NCI-H2081 (cell line): ENCODE measurements at regions not wholly inside any gene's neighbourhood (a gene's known extent, or its start where the extent isn't known, plus 50 kb on each side); places are given as distances from the start of the nearest gene placed in this dataset.

ENCODE experiments used
- DNase-seq, 2 experiments: peaks; one replicate each; lab custom pipeline; 2025; lab: John Stamatoyannopoulos, UW

DNA sequence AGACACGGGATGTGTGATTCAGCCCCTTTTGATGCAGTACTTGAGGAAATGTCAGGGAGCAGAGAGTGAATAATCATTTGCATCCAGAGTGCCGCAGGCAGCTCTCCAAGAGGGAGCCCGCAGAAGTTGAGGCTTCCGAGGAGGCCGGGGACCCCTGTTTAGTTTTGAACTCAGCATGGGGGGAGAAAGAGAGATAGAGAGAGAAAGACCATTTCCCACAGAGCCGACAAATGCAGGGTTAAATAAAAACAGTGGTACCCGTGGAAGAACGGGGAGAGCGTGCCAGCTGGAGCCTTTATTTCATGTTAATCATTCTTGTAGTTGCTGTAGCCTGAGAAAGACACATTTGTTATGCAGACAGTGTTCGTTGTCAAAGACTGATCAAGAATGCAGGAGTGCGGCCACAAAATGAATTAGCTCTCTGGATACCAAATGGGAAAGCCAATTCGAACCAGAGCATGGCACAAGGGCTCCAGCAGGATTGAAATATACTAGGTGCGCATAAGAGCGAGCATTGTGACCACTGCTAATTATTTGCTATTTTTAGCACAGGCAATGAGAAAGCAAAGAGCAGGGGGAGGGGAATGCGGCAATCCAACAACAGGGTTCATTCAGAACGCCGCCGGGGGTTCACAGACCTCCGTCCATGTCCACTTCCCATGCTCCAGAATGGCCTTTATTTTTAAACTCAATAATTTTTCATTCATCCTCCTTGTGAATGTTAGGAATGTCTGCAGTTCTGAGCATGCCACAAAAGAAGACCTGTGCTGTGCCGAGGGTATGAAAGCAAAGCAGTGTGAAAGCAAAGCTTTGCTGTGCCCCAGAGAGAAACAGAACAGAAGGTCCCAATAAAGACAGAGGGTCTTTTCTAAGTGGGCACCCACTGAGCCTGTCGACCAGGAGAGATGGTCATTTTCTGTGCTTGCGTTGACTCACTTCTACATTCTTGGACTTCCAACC is 243.9 kb upstream of the VCX3A start:
- no peak for DNase-seq

DNA sequence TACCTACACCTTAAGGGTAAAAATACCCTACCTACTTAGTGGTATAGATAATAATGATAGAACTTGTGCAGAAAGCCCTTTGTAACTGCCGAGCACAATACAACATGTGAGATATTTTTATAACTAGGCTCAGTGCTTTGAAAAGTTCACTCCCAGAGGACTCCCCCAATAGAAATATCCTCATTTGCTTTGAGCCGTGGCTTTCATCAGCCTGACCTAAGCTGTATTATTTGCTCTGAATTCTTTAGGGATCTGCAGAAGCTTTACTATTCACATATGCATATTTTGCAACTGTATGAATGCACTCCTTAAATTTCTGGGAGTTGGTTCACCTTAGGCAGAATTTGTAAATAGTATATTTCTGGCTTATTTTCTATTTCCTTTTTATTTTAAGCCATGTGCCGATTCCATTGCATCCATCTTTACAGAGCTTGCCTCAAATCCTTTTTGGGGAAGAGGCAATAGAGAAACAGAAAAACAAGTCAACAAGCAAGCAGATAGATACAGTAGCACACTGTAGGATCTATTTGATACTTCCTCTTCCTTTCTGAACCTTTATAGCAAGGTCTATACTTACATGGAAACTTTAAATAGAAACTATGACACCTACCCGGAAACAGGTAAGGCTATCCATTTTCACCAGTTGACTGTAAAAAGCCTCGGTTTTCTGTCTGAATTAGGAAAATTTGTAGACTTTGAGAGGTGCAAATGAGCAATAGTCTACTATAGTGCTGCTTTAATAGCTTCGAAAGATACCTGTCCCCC is 242.5 kb upstream of the VCX3A start:
- DNase-seq: no peak

DNA sequence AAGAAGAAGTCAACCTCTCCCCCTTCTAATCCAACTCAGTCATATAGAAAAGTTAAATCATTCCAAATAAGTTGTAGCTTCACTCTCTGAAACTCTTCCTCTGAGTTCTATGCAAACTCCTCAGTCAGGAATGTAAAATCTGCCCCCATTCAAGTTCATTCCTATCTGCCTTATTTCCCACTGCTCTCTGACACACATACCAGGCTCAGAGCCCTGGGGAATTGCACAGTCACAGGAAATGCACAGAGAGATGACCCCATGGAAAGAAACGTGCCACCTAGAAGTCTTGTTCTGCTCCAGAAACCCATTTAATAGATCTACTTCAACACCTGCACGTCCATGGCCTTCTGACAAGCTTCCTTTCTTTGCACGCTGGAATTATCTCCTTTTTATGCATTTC is 236.0 kb upstream of the VCX3A start:
- DNase-seq: no peak

DNA sequence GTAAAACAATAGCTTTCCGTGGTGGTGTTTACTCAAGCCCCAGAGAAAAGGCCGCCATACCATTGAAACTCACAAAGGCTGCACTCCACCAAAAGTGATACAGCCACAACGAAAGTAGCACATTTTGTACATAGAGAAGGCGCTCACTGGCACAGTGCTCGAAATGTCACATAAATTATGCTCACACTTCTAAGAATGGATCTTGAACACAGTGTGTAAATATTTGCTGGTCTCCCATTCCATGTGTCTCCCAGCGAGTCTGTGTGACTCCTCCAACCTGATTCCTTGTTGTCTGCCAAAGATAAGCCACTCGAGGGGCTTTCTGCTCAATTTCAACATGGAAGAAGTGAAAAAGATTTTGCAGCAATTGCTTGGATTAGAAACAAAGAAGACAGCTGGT is 234.0 kb upstream of the VCX3A start:
- peak in 1 of 2 experiments; percentile 33 for DNase-seq

DNA sequence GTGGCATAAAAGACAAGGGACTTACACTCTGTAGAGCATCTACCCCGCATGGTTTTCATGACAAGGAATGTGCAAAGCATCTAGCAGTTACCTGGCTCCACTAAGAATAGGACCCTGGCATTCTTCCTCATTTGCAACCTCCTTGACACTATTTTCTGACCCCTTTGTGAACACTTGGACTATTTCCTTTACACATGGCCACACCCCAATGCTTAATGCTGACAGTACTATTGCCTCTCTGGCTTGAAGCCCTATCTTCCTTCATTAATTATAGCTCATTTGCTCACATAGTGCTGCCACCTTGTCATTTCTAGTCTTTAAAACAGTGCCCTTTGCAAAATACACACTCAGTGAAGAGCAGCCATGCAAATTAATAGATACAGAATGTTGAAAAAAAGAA is 226.3 kb upstream of the VCX3A start:
- DNase-seq: no peak

DNA sequence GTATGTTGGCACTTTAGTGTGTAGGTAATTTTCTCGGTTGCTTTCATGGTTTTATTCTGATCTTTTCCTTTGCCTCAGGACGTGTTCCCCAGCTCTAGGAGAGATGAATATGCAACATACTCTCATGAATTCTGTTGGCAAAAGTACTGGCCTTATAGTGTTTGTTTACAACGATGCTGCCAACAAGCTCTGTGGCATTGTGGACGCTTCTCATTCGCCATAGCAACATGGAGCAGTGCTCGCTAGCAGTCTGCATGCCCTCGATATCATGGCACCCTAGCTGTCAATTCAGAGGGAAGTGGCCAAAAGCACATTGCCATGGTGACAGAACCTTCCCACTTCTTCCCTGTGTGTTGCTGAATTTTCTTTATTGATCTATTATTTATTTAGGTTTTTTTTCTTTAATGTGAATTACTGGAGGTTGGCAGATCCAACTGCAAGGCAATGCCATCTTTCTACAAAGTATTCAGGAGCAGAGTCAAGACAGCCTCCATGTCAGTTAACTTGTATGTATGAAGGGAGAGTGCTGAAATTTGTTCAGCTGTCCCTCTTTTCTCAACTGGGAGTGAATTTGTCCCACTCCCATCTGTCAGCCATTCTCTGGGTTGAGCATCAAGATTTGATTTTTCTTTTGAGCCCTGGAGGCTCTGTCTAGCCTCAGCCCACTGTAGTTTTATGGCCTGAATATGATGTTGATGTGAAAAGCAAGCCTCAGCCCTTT is 224.9 kb upstream of the VCX3A start:
- DNase-seq: no peak

DNA sequence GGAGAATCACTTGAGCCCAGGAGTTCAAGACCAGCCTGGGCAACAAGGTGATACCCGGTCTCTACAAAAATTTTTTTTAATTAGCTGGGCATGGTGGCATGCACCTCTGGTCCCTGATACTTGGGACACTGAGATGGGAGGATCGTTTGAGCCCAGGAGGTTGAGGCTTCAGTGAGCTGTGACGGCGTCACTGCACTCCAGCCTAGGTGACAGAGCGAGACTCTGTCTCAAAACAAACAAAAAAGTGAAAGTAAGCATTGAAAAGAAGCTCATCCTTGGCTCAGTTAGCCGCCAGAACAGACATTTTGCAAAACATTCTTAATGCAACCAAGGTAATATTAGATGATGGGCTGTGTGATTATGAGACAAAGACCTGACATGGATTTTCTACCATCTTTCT is 223.3 kb upstream of the VCX3A start:
- DNase-seq: no peak

DNA sequence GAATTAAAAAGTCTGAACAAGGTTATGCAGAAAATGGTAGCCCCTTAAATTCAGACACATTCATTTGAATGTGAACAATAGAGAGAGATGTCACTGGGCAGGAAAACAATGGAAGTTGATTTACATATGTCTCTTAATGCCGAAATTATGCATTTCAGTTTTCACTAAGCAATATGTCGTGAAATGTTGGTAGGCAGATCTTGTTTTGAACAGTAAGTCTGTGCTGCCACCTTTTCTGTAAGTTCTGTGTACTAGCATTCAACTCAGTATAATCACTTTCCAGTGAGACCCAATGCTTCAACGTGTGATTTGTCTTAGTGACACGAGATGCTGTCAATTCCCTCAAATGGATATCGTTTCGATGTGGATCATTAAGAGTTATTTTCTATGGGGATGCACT is 222.7 kb upstream of the VCX3A start:
- DNase-seq: no peak

DNA sequence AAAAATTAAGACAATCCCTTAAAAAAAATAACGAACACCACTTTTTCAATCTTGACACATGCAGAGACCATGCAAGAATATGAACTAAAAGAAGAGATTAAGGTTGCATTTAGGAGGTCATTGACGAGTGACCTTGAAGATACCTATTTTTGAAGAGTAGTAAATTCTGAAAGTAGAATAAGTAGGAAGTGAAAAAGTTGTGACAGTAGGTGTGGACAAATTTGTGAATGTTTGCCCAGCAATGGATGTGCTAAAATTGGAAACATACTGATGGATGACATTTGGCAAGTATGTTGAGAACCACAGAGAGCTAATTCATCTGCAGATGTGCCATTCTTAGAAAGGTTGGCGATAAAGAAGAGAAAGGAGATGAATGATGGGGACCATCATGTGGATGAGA is 213.7 kb upstream of the VCX3A start:
- no peak for DNase-seq

DNA sequence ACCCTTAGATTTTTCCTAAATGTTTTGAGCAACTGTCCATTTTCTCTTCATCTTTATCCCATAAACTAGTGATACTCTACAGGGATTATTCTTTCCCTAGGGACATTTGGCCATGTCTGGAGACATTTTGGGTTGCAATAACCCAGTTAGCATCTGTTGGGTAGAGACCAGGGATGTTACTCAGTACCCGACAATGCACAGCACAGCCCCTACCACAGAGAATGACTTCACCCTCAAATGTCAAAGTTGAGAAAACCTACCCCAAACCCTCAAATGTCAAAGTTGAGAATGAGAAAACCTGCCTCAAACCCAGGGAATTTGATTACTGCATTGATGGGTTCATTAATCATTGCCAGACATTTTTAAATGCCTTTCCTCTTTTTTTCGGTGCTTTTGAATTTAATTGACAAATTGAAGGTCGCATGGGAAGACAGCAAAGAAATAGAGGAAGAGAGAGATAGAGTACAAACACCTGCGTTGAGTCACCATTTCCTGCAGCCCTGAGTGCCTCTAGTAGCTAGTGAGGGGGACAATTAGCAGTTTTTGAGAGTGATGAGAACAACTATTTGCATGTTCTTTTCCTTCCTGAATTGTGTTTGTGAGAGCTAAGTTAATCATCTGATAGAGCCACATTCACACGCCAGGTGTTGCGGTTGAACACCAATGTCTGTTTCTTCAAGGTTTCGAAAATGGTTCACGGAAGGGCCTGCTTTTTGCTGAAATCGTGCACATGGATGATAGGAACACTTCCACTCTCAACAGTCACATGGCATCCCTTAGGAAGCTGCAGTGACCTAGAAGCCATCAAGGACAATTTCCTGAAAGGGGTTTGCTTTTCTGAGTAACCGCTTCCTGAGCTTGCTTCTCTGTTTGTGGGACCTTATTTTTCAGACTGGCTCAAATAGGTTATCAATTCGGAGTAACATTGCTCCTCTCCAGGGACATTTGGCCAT is 203.9 kb upstream of the VCX3A start:
- DNase-seq: no peak

DNA sequence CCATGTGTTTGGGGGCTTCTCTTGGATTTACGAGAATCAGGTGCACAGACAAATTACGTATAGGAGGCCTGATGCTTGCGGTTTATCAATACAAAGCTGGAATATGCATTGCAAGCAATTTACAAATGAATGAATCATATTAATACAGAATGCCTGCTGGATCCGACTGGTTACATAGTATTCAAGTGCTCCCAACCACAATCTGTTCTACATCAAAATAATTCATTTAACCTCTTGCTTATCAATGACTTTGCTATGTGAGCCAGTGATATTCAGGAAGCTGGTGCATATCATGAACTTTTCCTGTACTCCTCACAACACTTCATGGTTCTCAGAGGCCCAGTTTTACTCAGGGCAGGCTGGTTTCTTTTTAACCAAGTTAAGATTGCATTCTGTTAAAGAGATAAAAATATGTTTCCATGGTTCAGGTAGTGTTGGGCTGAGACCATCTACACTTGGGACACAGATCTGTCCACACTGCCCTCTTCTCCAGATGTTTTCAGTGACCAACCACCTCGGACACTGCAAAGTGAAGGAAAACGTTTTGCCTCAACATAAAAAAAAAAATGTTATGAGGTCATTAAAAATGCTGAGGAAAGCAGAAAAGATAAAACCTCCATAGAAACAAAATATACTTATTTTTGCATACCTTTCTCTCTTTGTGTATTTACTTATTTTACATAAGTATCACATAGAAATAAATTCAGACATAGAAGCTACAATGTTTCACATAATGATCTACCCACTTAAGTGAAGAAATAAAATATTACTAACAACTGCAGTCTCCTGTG is 200.1 kb upstream of the VCX3A start:
- DNase-seq: no peak

DNA sequence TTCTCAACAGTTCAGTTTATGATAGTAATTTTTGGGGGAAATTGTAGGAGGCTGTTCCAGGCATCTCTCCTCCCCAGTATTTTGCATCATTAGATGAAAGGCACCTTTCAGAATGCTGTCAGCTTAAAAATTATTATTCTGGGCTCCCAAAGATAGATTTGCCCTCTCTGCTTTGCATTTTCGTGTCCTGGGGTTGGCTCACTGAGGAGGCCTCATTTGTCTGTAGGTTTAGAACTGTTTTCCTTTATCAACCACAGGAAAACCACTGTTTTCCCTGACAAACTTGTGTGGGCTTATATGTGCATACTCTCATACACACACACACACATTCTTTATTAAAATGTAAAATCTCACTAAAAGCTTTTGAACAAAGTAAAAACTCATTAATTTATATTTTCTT is 197.2 kb upstream of the VCX3A start:
- no peak for DNase-seq

DNA sequence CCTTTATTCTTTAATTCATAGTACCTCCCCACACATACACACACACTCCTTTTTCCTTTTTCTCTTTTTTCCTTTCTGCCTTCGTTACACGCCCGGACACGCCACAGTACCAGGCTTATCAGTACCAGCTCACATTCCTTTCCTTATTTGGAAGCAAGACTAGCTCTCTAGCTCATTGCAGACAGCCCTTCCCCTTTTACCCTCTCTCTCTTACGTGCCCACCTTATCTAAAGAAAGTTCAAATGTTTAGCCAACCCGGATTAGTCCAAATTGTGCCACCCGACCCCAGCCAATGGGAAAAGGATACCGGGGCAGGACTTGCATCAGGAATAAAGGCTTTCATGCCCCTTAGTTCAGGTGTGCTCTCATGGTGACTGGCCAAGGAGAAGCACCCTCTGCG is 194.7 kb upstream of the VCX3A start:
- no peak for DNase-seq

DNA sequence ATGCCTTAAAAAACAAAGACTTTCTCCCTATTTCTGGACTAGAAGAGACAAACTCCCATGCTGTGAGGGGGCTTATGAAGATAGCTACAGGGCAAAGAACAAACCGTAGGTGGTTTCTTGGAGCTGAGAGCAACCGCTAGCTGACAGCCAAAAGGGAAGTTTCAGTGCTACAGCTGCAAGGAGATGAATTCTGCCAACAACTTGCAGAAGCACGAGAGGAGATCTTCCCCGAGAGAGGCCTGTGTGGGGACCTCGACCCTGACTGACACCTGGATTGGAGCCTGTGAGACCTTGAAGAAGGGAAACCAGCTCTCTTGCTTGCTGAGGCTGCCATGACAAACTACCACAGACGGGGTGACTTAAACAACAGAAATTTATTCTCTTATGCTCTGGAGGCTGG is 183.8 kb upstream of the VCX3A start:
- DNase-seq: no peak

DNA sequence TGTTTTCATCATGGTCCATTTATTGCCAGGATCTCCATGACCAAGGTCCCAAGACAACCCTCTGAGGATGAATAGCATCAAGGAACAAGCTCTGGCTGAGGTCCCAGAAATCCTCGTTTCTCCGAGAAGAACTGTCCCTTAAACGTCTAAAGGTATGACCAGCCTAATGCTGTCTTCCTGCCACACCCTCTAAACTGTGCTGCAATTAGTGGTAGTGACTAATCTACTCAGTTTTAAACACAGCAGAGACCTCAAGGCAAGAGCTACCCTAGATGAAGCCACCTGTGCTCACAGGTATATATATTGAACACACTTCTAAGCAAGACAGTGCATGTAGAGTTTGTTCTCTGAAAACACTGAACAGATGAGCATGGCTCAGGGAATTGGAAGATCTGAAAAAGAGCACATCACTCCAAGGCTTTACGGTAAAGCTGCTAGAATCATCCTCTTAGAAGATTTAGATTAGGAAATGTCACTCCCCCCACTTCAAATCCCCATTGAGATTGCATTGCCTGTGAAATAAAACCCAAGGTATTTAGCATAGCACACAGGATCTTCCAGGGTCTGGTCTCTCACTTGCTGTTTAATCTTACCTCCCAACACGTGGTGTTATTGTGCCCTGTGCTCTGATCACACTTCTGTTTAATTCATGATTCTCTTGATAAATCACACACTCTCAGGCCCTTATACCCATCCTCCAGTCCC is 173.9 kb upstream of the VCX3A start:
- DNase-seq: no peak

DNA sequence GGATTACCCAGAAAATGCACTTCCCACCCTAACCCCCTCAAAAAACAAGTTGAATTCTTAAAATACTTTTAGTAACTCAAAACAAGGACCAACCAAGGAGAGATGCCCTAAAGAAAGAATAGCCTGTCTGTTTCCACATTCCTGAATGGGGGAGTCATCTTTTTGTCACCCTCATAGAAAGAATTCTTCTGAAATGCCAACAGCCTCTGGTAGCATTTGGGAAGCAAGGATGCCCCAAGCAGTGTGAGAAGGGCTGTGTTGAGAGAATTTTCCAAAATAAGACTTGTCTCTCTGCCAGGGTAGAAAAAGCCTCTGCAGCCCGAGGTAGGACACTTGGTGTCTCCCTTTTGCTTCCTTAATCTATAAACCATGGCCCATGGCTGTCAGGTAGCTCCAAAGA is 173.1 kb upstream of the VCX3A start:
- no peak for DNase-seq

DNA sequence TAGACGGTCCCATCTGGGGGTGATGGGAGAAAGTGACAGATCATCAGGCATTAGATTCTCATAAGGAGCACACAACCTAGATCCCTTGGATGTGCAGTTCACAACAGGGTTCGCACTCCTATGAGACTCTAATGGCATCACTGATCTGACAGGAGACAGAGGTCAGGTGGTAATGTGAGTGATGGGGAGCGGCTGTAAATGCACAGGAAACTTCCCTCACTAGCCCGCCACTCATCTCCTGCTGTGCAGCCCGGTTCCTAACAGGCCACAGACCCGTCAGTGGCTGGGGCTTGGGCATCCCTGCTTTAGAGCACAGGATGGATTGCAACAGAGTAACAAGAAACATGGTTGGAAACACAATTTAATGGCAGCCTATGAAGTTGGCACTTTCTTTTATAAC is 172.6 kb upstream of the VCX3A start:
- no peak for DNase-seq

DNA sequence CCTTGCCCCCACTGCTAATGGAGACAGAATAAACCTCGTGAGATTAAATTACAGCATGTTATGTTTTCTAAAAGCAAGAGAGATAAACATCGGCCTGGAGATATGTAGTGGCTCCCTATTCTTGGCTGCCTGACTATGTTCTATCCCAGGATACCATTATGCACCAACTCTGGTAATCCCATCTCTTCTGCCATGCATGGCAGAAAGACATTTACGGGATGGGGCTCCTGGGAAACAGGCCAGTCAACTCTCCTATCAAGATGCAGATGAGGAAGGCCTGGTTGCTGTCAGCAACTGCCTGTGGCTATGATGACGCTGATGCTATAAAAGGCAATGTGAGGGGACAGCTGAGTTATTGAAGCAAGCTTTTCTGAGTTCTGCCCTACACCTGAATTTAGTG is 166.2 kb upstream of the VCX3A start:
- no peak for DNase-seq

DNA sequence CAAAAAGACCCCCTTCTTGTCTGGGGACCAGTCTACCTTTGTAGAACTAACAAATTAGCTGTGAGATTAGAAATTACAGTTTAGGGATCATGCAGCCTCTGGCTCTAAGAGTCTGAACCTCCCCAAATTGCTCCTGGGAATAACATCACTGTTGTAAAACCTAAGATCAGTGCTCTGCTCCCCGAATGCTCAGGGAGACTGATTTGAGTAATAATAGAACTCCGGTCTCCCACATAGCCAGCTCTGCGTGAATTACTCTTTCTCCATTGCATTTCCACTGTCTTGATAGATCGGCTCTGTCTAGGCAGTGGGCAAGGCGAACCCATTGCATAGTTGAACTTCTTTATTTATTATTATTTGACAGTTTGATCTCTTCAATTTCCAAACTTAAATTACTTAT is 160.8 kb upstream of the VCX3A start:
- no peak for DNase-seq

DNA sequence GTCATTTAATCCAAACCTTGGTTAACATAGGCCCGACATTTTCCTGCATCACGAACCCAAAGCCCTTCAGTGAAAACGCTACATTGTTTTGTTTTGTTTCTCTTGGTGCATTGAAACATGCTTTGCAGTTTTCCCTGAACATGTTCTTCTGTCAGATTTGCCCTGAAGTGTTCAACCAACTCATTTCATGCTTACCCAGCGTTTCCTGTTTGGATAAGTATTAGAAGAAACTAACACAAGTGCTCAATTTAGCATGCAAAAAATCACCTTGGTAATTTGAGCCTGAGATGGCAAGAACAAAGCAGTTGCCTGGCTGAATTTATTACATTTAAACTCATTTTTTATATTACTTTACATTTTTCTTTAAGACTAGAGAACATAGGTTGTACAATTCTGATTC is 160.1 kb upstream of the VCX3A start:
- DNase-seq: no peak
